RPMI7951 (cell line): ENCODE measurements at regions not wholly inside any gene's neighbourhood (a gene's known extent, or its start where the extent isn't known, plus 50 kb on each side); places are given as distances from the start of the nearest gene placed in this dataset.

Experiments
- DNase-seq: peaks from one replicate; pipeline ENCODE4 v3.0.0-alpha.2; 2012; ENCODE audit warnings: low read depth

GRCh38 chr18:50475538-50476193, 84.2 kb upstream of the MAPK4 start:
- DNase-seq = no peak

DNA sequence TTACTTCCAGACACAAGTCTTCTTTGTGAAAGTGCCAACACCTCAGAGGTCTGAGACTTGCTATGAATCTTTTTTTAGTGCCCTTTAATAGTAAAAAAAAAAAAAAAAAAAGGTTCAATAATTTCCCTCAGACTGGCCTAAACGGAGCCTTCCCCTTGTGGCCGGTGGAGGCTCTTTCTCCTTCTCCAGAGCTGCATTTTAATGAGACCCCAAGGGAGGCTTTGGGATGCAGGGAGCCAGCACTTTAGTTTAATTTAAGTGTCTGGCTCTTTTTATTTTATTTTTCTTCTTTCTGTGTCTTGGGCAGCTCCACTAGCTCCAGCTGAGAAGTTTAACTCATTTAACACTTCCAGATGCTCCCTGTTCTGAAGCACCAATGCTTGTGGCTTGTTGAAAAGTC, 67.8 kb upstream of the MAPK4 start:
- no peak for DNase-seq

DNA sequence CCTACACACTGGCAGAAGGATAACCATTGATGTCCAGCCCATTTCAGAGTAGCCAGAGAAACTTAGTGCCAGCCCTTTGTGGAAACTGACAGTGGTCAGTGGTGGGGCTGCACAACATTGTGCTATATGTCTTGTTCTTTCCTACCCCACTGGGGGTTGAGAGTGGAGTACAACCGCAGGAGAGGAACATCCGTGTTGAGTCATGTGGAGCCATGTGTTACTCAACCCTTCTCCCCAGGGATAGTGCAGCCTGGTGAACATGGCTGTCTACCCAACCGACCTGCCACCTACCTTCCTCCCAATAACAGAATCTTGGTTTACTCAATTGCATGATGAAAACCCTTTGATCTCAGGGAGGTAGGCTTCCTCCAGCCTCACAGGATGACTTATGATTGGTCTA, 65.3 kb upstream of the MAPK4 start:
- DNase-seq = no peak

DNA sequence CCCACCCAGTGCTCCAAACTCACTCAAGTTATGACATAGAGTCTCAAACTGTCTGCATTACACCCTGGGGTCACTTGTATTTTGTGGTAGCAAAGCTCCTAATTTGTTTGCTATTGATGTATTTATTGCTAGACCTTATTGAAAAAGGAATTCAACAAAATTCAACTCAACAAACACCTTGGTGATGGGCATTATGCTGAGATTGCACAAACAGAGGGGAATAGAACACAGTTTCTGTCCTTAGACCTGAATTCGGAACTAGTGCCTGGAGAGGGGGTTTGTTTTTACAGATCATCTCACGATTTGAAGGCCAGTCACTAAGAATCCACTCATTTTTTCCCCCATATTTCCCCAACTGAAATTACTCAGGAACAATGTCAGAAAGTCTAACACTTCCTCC, 53.5 kb upstream of the MAPK4 start:
- no peak for DNase-seq

DNA sequence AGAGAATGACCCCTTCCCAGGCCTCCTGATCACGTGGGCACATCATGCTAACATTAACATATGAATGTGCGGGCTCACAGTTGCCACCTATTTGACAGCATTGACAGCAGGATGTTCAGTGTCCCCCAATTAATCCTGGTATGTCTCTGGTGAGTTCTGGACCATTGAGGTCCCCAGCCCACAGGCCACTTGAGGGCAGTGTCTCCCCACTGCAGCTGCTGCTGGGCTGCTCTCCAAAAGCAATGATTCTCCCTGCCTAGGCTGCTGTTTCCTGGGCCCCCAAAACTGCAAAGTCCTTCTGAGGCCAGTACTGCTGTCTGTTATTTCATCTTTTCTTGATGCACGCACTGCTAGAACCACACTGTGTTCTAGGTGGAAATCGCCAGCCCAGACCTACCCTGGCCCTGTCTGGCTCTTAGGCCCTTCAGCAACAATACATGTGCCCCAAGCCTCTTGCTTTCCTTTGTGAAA, 52.7 kb upstream of the MAPK4 start:
- peak; percentile 15 for DNase-seq

GRCh38 chr18:50508228-50508627, 51.7 kb upstream of the MAPK4 start:
- no peak for DNase-seq

- DNase-seq = no peak
Measured at GRCh38 chr18:50509012-50509411, 50.9 kb upstream of the MAPK4 start.
